ENCODE measurements at regions not wholly inside any gene's neighbourhood (a gene's known extent, or its start where the extent isn't known, plus 50 kb on each side); places are given as distances from the start of the nearest gene placed in this dataset.

GRCh38 chr2:12296915-12297314 lies 419.8 kb upstream of the TRIB2 start:
- TF ChIP-seq, protein P1, sequence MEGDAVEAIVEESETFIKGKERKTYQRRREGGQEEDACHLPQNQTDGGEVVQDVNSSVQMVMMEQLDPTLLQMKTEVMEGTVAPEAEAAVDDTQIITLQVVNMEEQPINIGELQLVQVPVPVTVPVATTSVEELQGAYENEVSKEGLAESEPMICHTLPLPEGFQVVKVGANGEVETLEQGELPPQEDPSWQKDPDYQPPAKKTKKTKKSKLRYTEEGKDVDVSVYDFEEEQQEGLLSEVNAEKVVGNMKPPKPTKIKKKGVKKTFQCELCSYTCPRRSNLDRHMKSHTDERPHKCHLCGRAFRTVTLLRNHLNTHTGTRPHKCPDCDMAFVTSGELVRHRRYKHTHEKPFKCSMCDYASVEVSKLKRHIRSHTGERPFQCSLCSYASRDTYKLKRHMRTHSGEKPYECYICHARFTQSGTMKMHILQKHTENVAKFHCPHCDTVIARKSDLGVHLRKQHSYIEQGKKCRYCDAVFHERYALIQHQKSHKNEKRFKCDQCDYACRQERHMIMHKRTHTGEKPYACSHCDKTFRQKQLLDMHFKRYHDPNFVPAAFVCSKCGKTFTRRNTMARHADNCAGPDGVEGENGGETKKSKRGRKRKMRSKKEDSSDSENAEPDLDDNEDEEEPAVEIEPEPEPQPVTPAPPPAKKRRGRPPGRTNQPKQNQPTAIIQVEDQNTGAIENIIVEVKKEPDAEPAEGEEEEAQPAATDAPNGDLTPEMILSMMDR (IDR thresholded peaks at IDR 0.05; ENCODE audit: extremely low read depth, low read depth, low read length), result no peak

GRCh38 chr2:12298352-12298751 lies 418.4 kb upstream of the TRIB2 start:
- Histone ChIP-seq H4K20me1 (ENCODE audit: insufficient read depth, low read length) (no peaks in the 10 kb centered on the region), H3K4me1 (ENCODE audit: insufficient read depth, low read length) (peaks cover 14% of the 10 kb centered on the region), H3K36me3 (ENCODE audit: insufficient read depth, low read length) (no peaks in the 10 kb centered on the region), H3K27me3 (ENCODE audit: insufficient read depth, low read length) (no peaks in the 10 kb centered on the region), H3K4me3 (ENCODE audit: insufficient read depth, low read length) (no peak overlapping the region), H3K79me2 (ENCODE audit: insufficient read depth, low read length) (no peaks in the 10 kb centered on the region), H3K27ac (ENCODE audit: low read depth, low read length) (no peak overlapping the region), H2AFZ (ENCODE audit: low read length) (no peak overlapping the region), H3K9me3 (ENCODE audit: low read depth, low read length) (no peaks in the 10 kb centered on the region), H3K4me2 (ENCODE audit: insufficient read depth, low read length) (no peak overlapping the region)
- TF ChIP-seq, protein P1 (IDR thresholded peaks at IDR 0.05; ENCODE audit: extremely low read depth, low read depth, low read length), result no peak
- DNase-seq (ENCODE audit: insufficient read length, low spot score, missing footprints), result no peak

More at GRCh38 chr2:12296915-12297314, 419.8 kb upstream of the TRIB2 start:
- peaks cover 9% of the 10 kb centered on the region for H3K4me1 ChIP-seq (ENCODE audit: insufficient read depth, low read length)
- H3K9me3 ChIP-seq (ENCODE audit: low read depth, low read length), result no peaks in the 10 kb centered on the region
- no peak overlapping the region for H2AFZ ChIP-seq (ENCODE audit: low read length)
- H3K27me3 ChIP-seq (ENCODE audit: insufficient read depth, low read length), result no peaks in the 10 kb centered on the region
- no peak overlapping the region for H3K4me3 ChIP-seq (ENCODE audit: insufficient read depth, low read length)
- no peaks in the 10 kb centered on the region for H4K20me1 ChIP-seq (ENCODE audit: insufficient read depth, low read length)
- H3K27ac ChIP-seq (ENCODE audit: low read depth, low read length), result no peak overlapping the region
- DNase-seq (ENCODE audit: insufficient read length, low spot score, missing footprints), result no peak
- H3K79me2 ChIP-seq (ENCODE audit: insufficient read depth, low read length), result no peaks in the 10 kb centered on the region
- no peak overlapping the region for H3K4me2 ChIP-seq (ENCODE audit: insufficient read depth, low read length)
- no peaks in the 10 kb centered on the region for H3K36me3 ChIP-seq (ENCODE audit: insufficient read depth, low read length)

GRCh38 chr2:12299431-12299830 lies 417.3 kb upstream of the TRIB2 start:
- Histone ChIP-seq H4K20me1 (ENCODE audit: insufficient read depth, low read length) (no peaks in the 10 kb centered on the region), H3K27ac (ENCODE audit: low read depth, low read length) (no peak overlapping the region), H3K79me2 (ENCODE audit: insufficient read depth, low read length) (no peaks in the 10 kb centered on the region), H3K27me3 (ENCODE audit: insufficient read depth, low read length) (no peaks in the 10 kb centered on the region), H3K4me1 (ENCODE audit: insufficient read depth, low read length) (peaks cover 23% of the 10 kb centered on the region), H3K36me3 (ENCODE audit: insufficient read depth, low read length) (no peaks in the 10 kb centered on the region), H3K4me2 (ENCODE audit: insufficient read depth, low read length) (no peak overlapping the region), H3K4me3 (ENCODE audit: insufficient read depth, low read length) (no peak overlapping the region), H2AFZ (ENCODE audit: low read length) (no peak overlapping the region), H3K9me3 (ENCODE audit: low read depth, low read length) (no peaks in the 10 kb centered on the region)
- no peak for DNase-seq (ENCODE audit: insufficient read length, low spot score, missing footprints)
- TF ChIP-seq, protein P1 (IDR thresholded peaks at IDR 0.05; ENCODE audit: extremely low read depth, low read depth, low read length), result no peak

GRCh38 chr2:12300019-12300602 lies 416.6 kb upstream of the TRIB2 start:
- Histone ChIP-seq H3K79me2 (ENCODE audit: insufficient read depth, low read length) (no peaks in the 10 kb centered on the region), H3K4me3 (ENCODE audit: insufficient read depth, low read length) (no peak overlapping the region), H2AFZ (ENCODE audit: low read length) (no peak overlapping the region), H3K9me3 (ENCODE audit: low read depth, low read length) (no peaks in the 10 kb centered on the region), H4K20me1 (ENCODE audit: insufficient read depth, low read length) (no peaks in the 10 kb centered on the region), H3K4me1 (ENCODE audit: insufficient read depth, low read length) (peaks cover 23% of the 10 kb centered on the region), H3K36me3 (ENCODE audit: insufficient read depth, low read length) (no peaks in the 10 kb centered on the region), H3K27me3 (ENCODE audit: insufficient read depth, low read length) (no peaks in the 10 kb centered on the region), H3K4me2 (ENCODE audit: insufficient read depth, low read length) (no peak overlapping the region), H3K27ac (ENCODE audit: low read depth, low read length) (no peak overlapping the region)
- TF ChIP-seq, protein P1 (IDR thresholded peaks at IDR 0.05; ENCODE audit: extremely low read depth, low read depth, low read length), result no peak
- no peak for DNase-seq (ENCODE audit: insufficient read length, low spot score, missing footprints)
